Activated naive CD4-positive, alpha-beta T cell treated with anti-CD3 and anti-CD28 coated beads for 36 hours (primary cell): ENCODE measurements at regions not wholly inside any gene's neighbourhood (a gene's known extent, or its start where the extent isn't known, plus 50 kb on each side); places are given as distances from the start of the nearest gene placed in this dataset.

Experiments
- CTCF ChIA-PET: fragments of 350-600 bp; sonication (Branson Sonifier 250); formaldehyde crosslinking; loops from one replicate; lab custom pipeline; 2021; ENCODE audit warnings: antibody characterized with exemption; lab: Charles Lee
- DNase-seq: peaks from one replicate; pipeline ENCODE4 v3.0.0-alpha.2; 2020
- H3K27ac Mint-ChIP-seq: one replicate; pipeline ENCODE4 v1.8.0; 2021; ENCODE audit warnings: mild to moderate bottlenecking, mixed read lengths
- H3K27me3 Mint-ChIP-seq: one replicate; pipeline ENCODE4 v1.8.0; 2021; ENCODE audit warnings: low read depth, mixed read lengths
- H3K36me3 Mint-ChIP-seq: one replicate; pipeline ENCODE4 v1.8.0; 2021; ENCODE audit warnings: low read depth, mixed read lengths
- H3K4me1 Mint-ChIP-seq: one replicate; pipeline ENCODE4 v1.8.0; 2021; ENCODE audit warnings: low read depth, mixed read lengths
- H3K4me3 Mint-ChIP-seq: one replicate; pipeline ENCODE4 v1.8.0; 2021; ENCODE audit warnings: mild to moderate bottlenecking, moderate library complexity, mixed read lengths
- H3K9me3 Mint-ChIP-seq: one replicate; pipeline ENCODE4 v1.8.0; 2021; ENCODE audit warnings: mixed read lengths
- intact Hi-C: fragments of 100-400 bp; cut with micrococcal nuclease; formaldehyde crosslinking; loops from one replicate; pipeline ENCODE4 v1.15.1; 2023

DNA sequence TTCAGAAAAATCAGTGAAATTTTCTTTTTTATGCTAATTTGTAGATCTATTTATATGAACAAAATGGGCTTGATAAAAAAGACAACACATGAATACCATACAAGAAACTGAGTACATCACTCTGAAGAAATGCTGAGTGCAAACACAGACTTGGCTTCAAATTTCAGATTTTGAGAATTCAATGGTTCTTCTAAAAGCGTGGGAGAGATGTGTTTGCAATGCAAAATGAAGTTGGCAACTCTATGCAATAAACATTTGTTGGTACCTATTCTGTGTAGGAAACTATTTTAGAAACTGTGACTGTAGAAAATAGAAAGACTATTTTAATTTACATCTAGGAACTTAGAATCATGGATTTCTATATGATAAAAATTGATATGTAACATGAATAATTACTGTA, 1834.1 kb upstream of the CELF4 start:
- DNase-seq: no peak
- Mint-ChIP-seq H3K9me3 (peaks cover 15% of the 10 kb centered on the region), H3K4me3 (no peak overlapping the region), H3K36me3 (no peaks in the 10 kb centered on the region), H3K27ac (no peak overlapping the region), H3K4me1 (no peaks in the 10 kb centered on the region), H3K27me3 (no peaks in the 10 kb centered on the region)
- intact Hi-C loops: no loop called here
- CTCF ChIA-PET: no interaction called here

DNA sequence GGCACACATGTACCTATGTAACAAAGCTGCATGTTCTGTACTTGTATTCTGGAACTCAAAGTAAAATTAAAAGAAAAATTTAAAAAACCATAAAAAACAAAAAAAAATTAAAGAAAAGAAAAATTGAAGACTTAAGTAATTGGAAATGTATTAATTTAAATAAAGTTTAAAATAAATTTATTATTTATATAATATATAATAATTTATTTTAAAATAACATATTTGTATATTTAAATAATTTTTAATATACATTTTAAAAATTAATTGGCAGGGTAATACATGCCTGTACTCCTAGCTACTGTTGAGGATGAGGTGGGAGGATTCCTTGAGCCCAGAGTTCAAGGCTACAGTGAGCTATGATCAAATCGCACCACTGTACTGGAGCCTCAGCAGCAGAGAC, 1830.6 kb upstream of the CELF4 start:
- no peaks in the 10 kb centered on the region for H3K27me3 Mint-ChIP-seq
- no peaks in the 10 kb centered on the region for H3K4me1 Mint-ChIP-seq
- no peak overlapping the region for H3K27ac Mint-ChIP-seq
- H3K4me3 Mint-ChIP-seq: no peak overlapping the region
- CTCF ChIA-PET: no interaction called here
- peaks cover 39% of the 10 kb centered on the region for H3K9me3 Mint-ChIP-seq
- no peaks in the 10 kb centered on the region for H3K36me3 Mint-ChIP-seq
- DNase-seq: no peak
- intact Hi-C loops: no loop called here

DNA sequence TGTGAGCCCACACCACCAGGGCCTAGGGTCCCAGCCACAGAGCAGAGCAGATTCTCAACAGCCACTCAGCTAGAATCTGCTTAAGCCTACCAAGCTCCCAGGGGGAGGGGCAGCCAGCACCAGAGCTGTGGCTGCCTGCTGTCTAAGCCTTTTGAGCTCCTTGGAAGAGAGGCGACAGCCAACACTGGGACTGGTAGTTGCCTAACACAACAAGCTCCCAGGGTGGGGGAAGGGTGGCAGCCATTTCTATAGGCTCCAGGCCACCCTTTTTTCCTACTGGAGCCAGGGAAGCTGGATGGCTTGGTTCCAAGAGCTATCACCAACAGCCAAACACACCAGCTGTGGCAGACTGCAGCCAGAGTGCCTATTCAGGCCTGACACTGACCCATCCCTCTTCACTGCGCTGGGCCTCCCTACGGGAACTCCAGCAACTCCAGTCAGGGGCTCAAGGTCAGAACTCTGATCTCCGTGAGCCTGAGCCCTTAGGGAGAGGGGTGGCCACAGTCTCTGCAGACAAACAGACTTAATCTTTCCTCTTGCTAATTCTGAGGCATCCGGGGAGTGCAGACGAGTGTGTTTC, 1824.3 kb upstream of the CELF4 start:
- DNase-seq: no peak
- Mint-ChIP-seq H3K4me3 (no peak overlapping the region), H3K27ac (no peak overlapping the region), H3K9me3 (peaks cover 32% of the 10 kb centered on the region), H3K27me3 (no peaks in the 10 kb centered on the region), H3K36me3 (no peaks in the 10 kb centered on the region), H3K4me1 (no peaks in the 10 kb centered on the region)
- intact Hi-C loops: no loop called here
- CTCF ChIA-PET: no interaction called here

GRCh38 chr18:39380866-39381265, 1815.3 kb upstream of the CELF4 start:
- Mint-ChIP-seq H3K27me3 (no peaks in the 10 kb centered on the region), H3K9me3 (peaks cover under 1% of the 10 kb centered on the region), H3K4me1 (no peaks in the 10 kb centered on the region), H3K36me3 (no peaks in the 10 kb centered on the region), H3K27ac (no peak overlapping the region), H3K4me3 (no peak overlapping the region)
- no peak for DNase-seq
- intact Hi-C loops: no loop called here
- CTCF ChIA-PET: no interaction called here

DNA sequence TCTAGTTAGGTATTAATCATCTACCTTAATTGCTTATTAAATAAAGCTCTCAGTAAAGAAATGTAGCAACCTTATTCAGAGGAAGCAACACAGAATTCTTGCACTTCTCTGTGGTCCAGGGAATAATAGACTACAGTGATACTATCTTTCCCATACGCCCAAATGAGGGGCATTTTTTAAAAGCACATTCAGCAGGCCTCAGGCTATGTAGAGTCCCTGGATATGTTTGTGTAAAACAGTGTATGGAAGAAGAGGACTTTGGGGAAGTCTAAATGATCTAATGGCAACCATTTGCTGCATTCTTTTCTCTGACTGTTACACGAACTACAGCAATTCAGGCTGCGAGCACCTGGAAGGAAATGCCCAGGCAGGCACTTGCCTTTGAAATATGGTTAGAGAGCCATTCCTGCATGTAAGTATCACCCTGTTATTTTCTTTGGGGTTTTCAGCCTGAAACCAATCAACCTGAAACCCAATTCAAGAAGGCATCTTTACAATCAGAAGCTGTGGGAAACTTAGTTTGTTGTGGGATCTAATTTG, 1814.7 kb upstream of the CELF4 start:
- Mint-ChIP-seq H3K36me3 (no peaks in the 10 kb centered on the region), H3K27ac (no peak overlapping the region), H3K9me3 (peaks cover under 1% of the 10 kb centered on the region), H3K4me1 (no peaks in the 10 kb centered on the region), H3K27me3 (no peaks in the 10 kb centered on the region), H3K4me3 (no peak overlapping the region)
- CTCF ChIA-PET: no interaction called here
- DNase-seq: no peak
- intact Hi-C loops: no loop called here

GRCh38 chr18:39375066-39375465, 1809.5 kb upstream of the CELF4 start:
- peaks cover 18% of the 10 kb centered on the region for H3K9me3 Mint-ChIP-seq
- no peak overlapping the region for H3K27ac Mint-ChIP-seq
- no peaks in the 10 kb centered on the region for H3K27me3 Mint-ChIP-seq
- no peak overlapping the region for H3K4me3 Mint-ChIP-seq
- CTCF ChIA-PET: no interaction called here
- no peak for DNase-seq
- no peaks in the 10 kb centered on the region for H3K36me3 Mint-ChIP-seq
- intact Hi-C loops: no loop called here
- no peaks in the 10 kb centered on the region for H3K4me1 Mint-ChIP-seq

DNA sequence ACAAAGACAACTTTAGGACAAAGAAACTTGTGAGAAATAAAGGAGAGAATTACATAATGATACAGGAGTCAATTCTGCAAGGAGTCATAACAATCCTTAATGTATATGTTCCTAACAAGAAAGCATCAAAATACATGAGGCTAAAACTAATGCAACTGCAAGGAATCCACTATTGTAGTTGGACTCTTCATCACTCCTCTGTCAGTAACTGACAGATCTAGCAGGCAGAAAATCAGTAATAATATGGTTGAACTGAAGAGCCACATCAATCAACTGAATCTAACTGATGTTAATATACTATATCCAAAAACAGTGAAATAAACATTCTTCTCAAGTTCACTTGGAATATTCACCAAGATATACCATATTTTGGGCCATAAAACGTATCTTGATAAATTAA, 1806.4 kb upstream of the CELF4 start:
- CTCF ChIA-PET: no interaction called here
- Mint-ChIP-seq H3K27ac (no peak overlapping the region), H3K4me3 (no peak overlapping the region), H3K36me3 (no peaks in the 10 kb centered on the region), H3K9me3 (peaks cover 20% of the 10 kb centered on the region), H3K27me3 (no peaks in the 10 kb centered on the region), H3K4me1 (no peaks in the 10 kb centered on the region)
- intact Hi-C loops: no loop called here
- DNase-seq: no peak

DNA sequence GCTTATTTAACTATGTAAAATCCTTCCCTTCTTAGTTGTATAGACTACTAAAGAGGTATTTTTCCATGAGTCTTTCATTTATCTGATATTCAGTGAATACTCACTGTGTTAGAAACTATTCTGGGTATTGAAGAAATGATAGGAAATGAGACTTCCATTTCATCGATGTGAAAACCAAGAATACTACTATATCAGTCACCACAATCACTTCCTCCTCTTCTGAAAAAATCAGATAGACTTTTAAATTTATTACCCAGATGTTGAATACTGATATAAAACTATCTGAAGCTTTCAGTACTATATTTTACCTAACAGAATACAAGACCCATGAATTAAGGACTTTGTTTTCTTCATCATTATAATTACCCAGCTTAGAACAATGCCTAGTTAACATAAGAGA, 1801.1 kb upstream of the CELF4 start:
- intact Hi-C loops: no loop called here
- Mint-ChIP-seq H3K4me3 (no peak overlapping the region), H3K27me3 (no peaks in the 10 kb centered on the region), H3K4me1 (no peaks in the 10 kb centered on the region), H3K27ac (no peak overlapping the region), H3K36me3 (no peaks in the 10 kb centered on the region), H3K9me3 (peaks cover 7% of the 10 kb centered on the region)
- no peak for DNase-seq
- CTCF ChIA-PET: no interaction called here

GRCh38 chr18:39365836-39366485, 1800.4 kb upstream of the CELF4 start:
- CTCF ChIA-PET: no interaction called here
- Mint-ChIP-seq H3K9me3 (peaks cover 4% of the 10 kb centered on the region), H3K27ac (no peak overlapping the region), H3K4me3 (no peak overlapping the region), H3K4me1 (no peaks in the 10 kb centered on the region), H3K27me3 (no peaks in the 10 kb centered on the region), H3K36me3 (no peaks in the 10 kb centered on the region)
- DNase-seq: no peak
- intact Hi-C loops: no loop called here

GRCh38 chr18:39360072-39360471, 1794.5 kb upstream of the CELF4 start:
- no peaks in the 10 kb centered on the region for H3K9me3 Mint-ChIP-seq
- no peaks in the 10 kb centered on the region for H3K27me3 Mint-ChIP-seq
- no peak for DNase-seq
- intact Hi-C loops: no loop called here
- H3K36me3 Mint-ChIP-seq: no peaks in the 10 kb centered on the region
- H3K4me3 Mint-ChIP-seq: no peak overlapping the region
- no peak overlapping the region for H3K27ac Mint-ChIP-seq
- CTCF ChIA-PET: no interaction called here
- H3K4me1 Mint-ChIP-seq: no peaks in the 10 kb centered on the region

GRCh38 chr18:39359636-39360035, 1794.0 kb upstream of the CELF4 start:
- no peaks in the 10 kb centered on the region for H3K36me3 Mint-ChIP-seq
- no peak overlapping the region for H3K4me3 Mint-ChIP-seq
- H3K27ac Mint-ChIP-seq: no peak overlapping the region
- no peak for DNase-seq
- H3K27me3 Mint-ChIP-seq: no peaks in the 10 kb centered on the region
- intact Hi-C loops: no loop called here
- CTCF ChIA-PET: no interaction called here
- no peaks in the 10 kb centered on the region for H3K9me3 Mint-ChIP-seq
- H3K4me1 Mint-ChIP-seq: no peaks in the 10 kb centered on the region

- Mint-ChIP-seq H3K36me3 (no peaks in the 10 kb centered on the region), H3K27ac (no peak overlapping the region), H3K4me1 (no peaks in the 10 kb centered on the region), H3K27me3 (no peaks in the 10 kb centered on the region), H3K4me3 (no peak overlapping the region), H3K9me3 (no peaks in the 10 kb centered on the region)
- DNase-seq: no peak
- intact Hi-C loops: no loop called here
- CTCF ChIA-PET: no interaction called here
These were observed 1785.3 kb upstream of the CELF4 start for GRCh38 chr18:39350945-39351344.

GRCh38 chr18:39349801-39350200, 1784.2 kb upstream of the CELF4 start:
- no peaks in the 10 kb centered on the region for H3K27me3 Mint-ChIP-seq
- CTCF ChIA-PET: no interaction called here
- no peaks in the 10 kb centered on the region for H3K4me1 Mint-ChIP-seq
- H3K27ac Mint-ChIP-seq: no peak overlapping the region
- no peaks in the 10 kb centered on the region for H3K36me3 Mint-ChIP-seq
- no peaks in the 10 kb centered on the region for H3K9me3 Mint-ChIP-seq
- H3K4me3 Mint-ChIP-seq: no peak overlapping the region
- intact Hi-C loops: no loop called here
- no peak for DNase-seq
